Keratinocyte (primary cell): ENCODE measurements at regions not wholly inside any gene's neighbourhood (a gene's known extent, or its start where the extent isn't known, plus 50 kb on each side); places are given as distances from the start of the nearest gene placed in this dataset.

Experiments used
- EZH2 ChIP-seq: IDR thresholded peaks from one replicate; pipeline ENCODE4 v1.6.1; 2012; ENCODE audit warnings: inconsistent platforms, mild to moderate bottlenecking, low read length, moderate library complexity
- TF ChIP-seq, protein P1 (sequence below), 3 experiments: IDR thresholded peaks in 1 of 3; conservative IDR thresholded peaks in 1 of 3; optimal IDR thresholded peaks in 1 of 3; 2 replicates in 2 of 3; 3 replicates in 1 of 3; pipeline versions ENCODE3 to v1.5.1; 2011; ENCODE audit warnings: low read length in 3 of 3, mild to moderate bottlenecking in 3 of 3, moderate library complexity in 2 of 3, control low read depth in 1 of 3, inconsistent platforms in 1 of 3; ENCODE audit not compliant: insufficient read depth in 2 of 3; ENCODE audit errors: extremely low read depth in 1 of 3

DNA sequence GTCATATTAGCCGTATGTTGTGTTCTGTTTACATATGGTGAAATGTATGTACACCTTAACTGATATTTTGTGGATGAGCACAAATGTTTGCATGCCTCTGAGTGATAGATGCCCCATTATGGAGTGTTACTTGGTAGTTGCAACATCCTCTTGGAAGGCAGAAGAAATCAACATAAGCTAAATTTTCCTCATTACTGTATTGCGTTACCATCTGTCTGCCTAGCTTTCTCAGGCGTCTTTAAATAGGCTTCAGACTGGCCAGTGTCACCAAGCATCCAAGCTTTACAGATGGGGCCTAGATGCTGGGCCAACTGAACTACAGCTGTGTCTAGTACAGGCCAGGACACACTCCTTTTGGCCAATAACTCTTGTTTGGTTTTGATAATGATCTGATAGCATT, 250.6 kb downstream of the SAMD5 start:
- TF ChIP-seq, protein P1, sequence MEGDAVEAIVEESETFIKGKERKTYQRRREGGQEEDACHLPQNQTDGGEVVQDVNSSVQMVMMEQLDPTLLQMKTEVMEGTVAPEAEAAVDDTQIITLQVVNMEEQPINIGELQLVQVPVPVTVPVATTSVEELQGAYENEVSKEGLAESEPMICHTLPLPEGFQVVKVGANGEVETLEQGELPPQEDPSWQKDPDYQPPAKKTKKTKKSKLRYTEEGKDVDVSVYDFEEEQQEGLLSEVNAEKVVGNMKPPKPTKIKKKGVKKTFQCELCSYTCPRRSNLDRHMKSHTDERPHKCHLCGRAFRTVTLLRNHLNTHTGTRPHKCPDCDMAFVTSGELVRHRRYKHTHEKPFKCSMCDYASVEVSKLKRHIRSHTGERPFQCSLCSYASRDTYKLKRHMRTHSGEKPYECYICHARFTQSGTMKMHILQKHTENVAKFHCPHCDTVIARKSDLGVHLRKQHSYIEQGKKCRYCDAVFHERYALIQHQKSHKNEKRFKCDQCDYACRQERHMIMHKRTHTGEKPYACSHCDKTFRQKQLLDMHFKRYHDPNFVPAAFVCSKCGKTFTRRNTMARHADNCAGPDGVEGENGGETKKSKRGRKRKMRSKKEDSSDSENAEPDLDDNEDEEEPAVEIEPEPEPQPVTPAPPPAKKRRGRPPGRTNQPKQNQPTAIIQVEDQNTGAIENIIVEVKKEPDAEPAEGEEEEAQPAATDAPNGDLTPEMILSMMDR (optimal IDR thresholded peaks at IDR 0.05 in 1 of 3, IDR thresholded peaks at IDR 0.05 in 1 of 3, conservative IDR thresholded peaks at IDR 0.05 in 1 of 3; ENCODE audit: extremely low read depth in 1 of 3, insufficient read depth in 2 of 3, low read length in 3 of 3) = no peak
- TF ChIP-seq EZH2 = no peak
